Suprapubic skin (tissue), 4 donors: ENCODE measurements at regions not wholly inside any gene's neighbourhood (a gene's known extent, or its start where the extent isn't known, plus 50 kb on each side); places are given as distances from the start of the nearest gene placed in this dataset.

Source experiments
- CTCF ChIP-seq, 2 donors: fragments of 200-600 bp in 1 of 2; fragments of 450-650 bp in 1 of 2; sonication (generic) in 1 of 2; IDR thresholded peaks; one replicate each; pipeline ENCODE4 v1.5.1; 2016 to 2019; ENCODE audit warnings: antibody characterized with exemption in 2 of 2, mild to moderate bottlenecking in 1 of 2, moderate library complexity in 1 of 2
- EP300 ChIP-seq: sonication (generic); formaldehyde crosslinking; IDR thresholded peaks from one replicate; pipeline ENCODE4 v1.6.1; 2017; ENCODE audit warnings: antibody characterized with exemption
- POLR2A ChIP-seq, 2 donors: fragments of 450-650 bp; IDR thresholded peaks; one replicate each; pipeline ENCODE4 v1.6.1; 2017; ENCODE audit warnings: antibody characterized with exemption in 2 of 2, mild to moderate bottlenecking in 2 of 2, moderate library complexity in 2 of 2
- POLR2AphosphoS5 ChIP-seq, 3 donors: sonication (generic); formaldehyde crosslinking; IDR thresholded peaks; one replicate each; pipeline ENCODE4 v1.6.1; 2017; ENCODE audit warnings: antibody characterized with exemption in 3 of 3

- no peak for TF ChIP-seq CTCF (IDR thresholded peaks at IDR 0.05)
- TF ChIP-seq POLR2A (IDR thresholded peaks at IDR 0.05) = no peak
- no peak for TF ChIP-seq POLR2AphosphoS5 (IDR thresholded peaks at IDR 0.05)
- TF ChIP-seq EP300 = no peak
Measured at GRCh38 chr4:79645942-79646341, 237.9 kb upstream of the GK2 start.
